Endodermal cell (in vitro differentiated cells): ENCODE measurements at regions not wholly inside any gene's neighbourhood (a gene's known extent, or its start where the extent isn't known, plus 50 kb on each side); places are given as distances from the start of the nearest gene placed in this dataset.
A peak's percentile ranks its signal among the peaks of the same experiment; 100 is the strongest.

Experiments
- DNase-seq: peaks from one replicate; pipeline ENCODE4 v3.0.0-alpha.2; 2017
- H3K27ac ChIP-seq: 2 replicates; pipeline ENCODE4 v1.5.1; 2013; ENCODE audit warnings: mild to moderate bottlenecking, low read depth, low read length, moderate library complexity
- H3K27me3 ChIP-seq: 2 replicates; pipeline ENCODE4 v1.6.1; 2013; ENCODE audit warnings: mild to moderate bottlenecking, low read length, moderate library complexity; ENCODE audit not compliant: insufficient read depth, control insufficient read depth, poor library complexity, severe bottlenecking
- H3K36me3 ChIP-seq: 2 replicates; pipeline ENCODE4 v1.7.0; 2013; ENCODE audit warnings: mild to moderate bottlenecking, low read length, moderate library complexity; ENCODE audit not compliant: control insufficient read depth, insufficient read depth
- H3K4me1 ChIP-seq: one replicate; pipeline ENCODE4 v1.7.0; 2013; ENCODE audit warnings: low read length; ENCODE audit not compliant: control insufficient read depth, insufficient read depth
- H3K4me3 ChIP-seq: 2 replicates; pipeline ENCODE4 v1.5.1; 2013; ENCODE audit warnings: mild to moderate bottlenecking, low read length, moderate library complexity
- H3K9ac ChIP-seq: 2 replicates; pipeline ENCODE4 v1.6.1; 2013; ENCODE audit warnings: mild to moderate bottlenecking, low read length, moderate library complexity; ENCODE audit not compliant: poor library complexity, severe bottlenecking; ENCODE audit errors: extremely low read depth
- H3K9me3 ChIP-seq: 2 replicates; pipeline ENCODE4 v1.6.1; 2013; ENCODE audit warnings: mild to moderate bottlenecking, low read length, moderate library complexity; ENCODE audit not compliant: control insufficient read depth
- H3K27ac Mint-ChIP-seq: 2 replicates; pipeline ENCODE4 v1.8.0; 2020; ENCODE audit warnings: mixed read lengths
- H3K27me3 Mint-ChIP-seq: 2 replicates; pipeline ENCODE4 v1.8.0; 2021; ENCODE audit warnings: mild to moderate bottlenecking, mixed read lengths; ENCODE audit not compliant: insufficient read depth
- H3K36me3 Mint-ChIP-seq: 2 replicates; pipeline ENCODE4 v1.8.0; 2020; ENCODE audit warnings: low read depth, mixed read lengths
- H3K4me1 Mint-ChIP-seq: 2 replicates; pipeline ENCODE4 v1.8.0; 2020; ENCODE audit warnings: mixed read lengths
- H3K4me3 Mint-ChIP-seq: 2 replicates; pipeline ENCODE4 v1.8.0; 2020; ENCODE audit warnings: mild to moderate bottlenecking, moderate library complexity, mixed read lengths
- H3K9me3 Mint-ChIP-seq: 2 replicates; pipeline ENCODE4 v1.8.0; 2020; ENCODE audit warnings: mild to moderate bottlenecking, mixed read lengths
- WGBS, 2 experiments: methylation state at CpG; one replicate each; pipeline versions ENCODE4 v1.1.5 to v1.1.7; 2013; ENCODE audit warnings: missing lambda C conversion rate in 2 of 2, mixed read lengths in 1 of 2; ENCODE audit not compliant: insufficient coverage in 1 of 2, insufficient read length in 1 of 2; 5-methylcytosine and 5-hydroxymethylcytosine counted together
- TF ChIP-seq, protein P1 (sequence below): fragments of 200-600 bp; sonication (generic); conservative IDR thresholded peaks from 2 replicates; pipeline ENCODE4 v1.5.0; 2021; ENCODE audit warnings: antibody characterized with exemption, mild to moderate bottlenecking

GRCh38 chr2:21543630-21544029 lies 419.9 kb downstream of the TDRD15 start:
- Mint-ChIP-seq H3K27ac (peak overlapping the region; percentile 23), H3K27me3 (no peaks in the 10 kb centered on the region), H3K4me3 (no peak overlapping the region), H3K4me1 (peaks cover 23% of the 10 kb centered on the region), H3K36me3 (no peaks in the 10 kb centered on the region), H3K9me3 (peaks cover 3% of the 10 kb centered on the region)
- Histone ChIP-seq H3K9ac (no peak overlapping the region), H3K4me3 (no peak overlapping the region), H3K9me3 (peaks cover 13% of the 10 kb centered on the region), H3K36me3 (no peaks in the 10 kb centered on the region), H3K4me1 (peaks cover 7% of the 10 kb centered on the region), H3K27me3 (no peaks in the 10 kb centered on the region), H3K27ac (no peak overlapping the region)
- DNase-seq, result no peak
- TF ChIP-seq, protein P1, sequence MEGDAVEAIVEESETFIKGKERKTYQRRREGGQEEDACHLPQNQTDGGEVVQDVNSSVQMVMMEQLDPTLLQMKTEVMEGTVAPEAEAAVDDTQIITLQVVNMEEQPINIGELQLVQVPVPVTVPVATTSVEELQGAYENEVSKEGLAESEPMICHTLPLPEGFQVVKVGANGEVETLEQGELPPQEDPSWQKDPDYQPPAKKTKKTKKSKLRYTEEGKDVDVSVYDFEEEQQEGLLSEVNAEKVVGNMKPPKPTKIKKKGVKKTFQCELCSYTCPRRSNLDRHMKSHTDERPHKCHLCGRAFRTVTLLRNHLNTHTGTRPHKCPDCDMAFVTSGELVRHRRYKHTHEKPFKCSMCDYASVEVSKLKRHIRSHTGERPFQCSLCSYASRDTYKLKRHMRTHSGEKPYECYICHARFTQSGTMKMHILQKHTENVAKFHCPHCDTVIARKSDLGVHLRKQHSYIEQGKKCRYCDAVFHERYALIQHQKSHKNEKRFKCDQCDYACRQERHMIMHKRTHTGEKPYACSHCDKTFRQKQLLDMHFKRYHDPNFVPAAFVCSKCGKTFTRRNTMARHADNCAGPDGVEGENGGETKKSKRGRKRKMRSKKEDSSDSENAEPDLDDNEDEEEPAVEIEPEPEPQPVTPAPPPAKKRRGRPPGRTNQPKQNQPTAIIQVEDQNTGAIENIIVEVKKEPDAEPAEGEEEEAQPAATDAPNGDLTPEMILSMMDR, result no peak
- 80% methylated on average over 1 to 2 of the region's 2 CpGs for WGBS, 2 experiments

- no peaks in the 10 kb centered on the region for H3K36me3 ChIP-seq
- peaks cover 2% of the 10 kb centered on the region for H3K9me3 Mint-ChIP-seq
- H3K4me1 ChIP-seq, result peaks cover 7% of the 10 kb centered on the region
- H3K9me3 ChIP-seq, result peaks cover 10% of the 10 kb centered on the region
- H3K4me3 ChIP-seq, result no peak overlapping the region
- no peak for DNase-seq
- no peak overlapping the region for H3K27ac ChIP-seq
- no peaks in the 10 kb centered on the region for H3K27me3 ChIP-seq
- H3K27ac Mint-ChIP-seq, result peak overlapping the region; percentile 56
- 52 to 88% methylated on average over 1 to 3 of the region's 3 CpGs for WGBS, 2 experiments
- TF ChIP-seq, protein P1, result no peak
- H3K9ac ChIP-seq, result no peak overlapping the region
- H3K4me1 Mint-ChIP-seq, result peaks cover 23% of the 10 kb centered on the region
- H3K36me3 Mint-ChIP-seq, result no peaks in the 10 kb centered on the region
- H3K27me3 Mint-ChIP-seq, result no peaks in the 10 kb centered on the region
- H3K4me3 Mint-ChIP-seq, result no peak overlapping the region
Measured at GRCh38 chr2:21544392-21544791, 420.6 kb downstream of the TDRD15 start.

DNA sequence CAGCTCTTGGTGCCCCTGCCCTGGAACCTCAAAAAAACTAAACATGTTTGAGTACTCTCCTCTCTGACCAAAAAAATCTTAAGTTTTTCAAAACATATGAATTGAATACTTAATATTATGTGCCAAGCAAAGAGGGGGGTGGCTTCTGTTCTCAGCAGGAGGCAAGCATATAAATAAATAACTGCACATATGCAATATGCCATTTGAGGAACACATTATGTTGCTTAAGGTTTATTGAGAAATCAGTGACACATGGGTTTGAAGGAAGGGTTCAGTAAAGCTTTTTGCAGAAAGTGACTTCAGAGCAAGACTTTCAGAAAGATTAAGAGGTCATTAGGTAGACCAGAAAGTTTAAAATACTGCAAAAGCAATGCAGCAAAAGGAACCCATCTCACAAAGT lies 429.2 kb downstream of the TDRD15 start:
- Mint-ChIP-seq H3K4me3 (no peak overlapping the region), H3K9me3 (peaks cover 14% of the 10 kb centered on the region), H3K27me3 (no peaks in the 10 kb centered on the region), H3K36me3 (no peaks in the 10 kb centered on the region), H3K27ac (no peak overlapping the region), H3K4me1 (no peaks in the 10 kb centered on the region)
- Histone ChIP-seq H3K9ac (no peak overlapping the region), H3K9me3 (peaks cover 12% of the 10 kb centered on the region), H3K4me3 (no peak overlapping the region), H3K4me1 (no peaks in the 10 kb centered on the region), H3K27ac (no peak overlapping the region), H3K27me3 (no peaks in the 10 kb centered on the region), H3K36me3 (no peaks in the 10 kb centered on the region)
- TF ChIP-seq, protein P1, result no peak
- no peak for DNase-seq
